IPS DF 4.7 (cell line): ENCODE measurements at regions not wholly inside any gene's neighbourhood (a gene's known extent, or its start where the extent isn't known, plus 50 kb on each side); places are given as distances from the start of the nearest gene placed in this dataset.
A peak's percentile ranks its signal among the peaks of the same experiment; 100 is the strongest.

Source experiments
- DNase-seq: peaks from one replicate; pipeline ENCODE4 v3.0.0-alpha.2; 2013; ENCODE audit warnings: low spot score; ENCODE audit errors: extremely low read depth

GRCh38 chr14:98634043-98634820, 637.8 kb downstream of the BCL11B start:
- no peak for DNase-seq

- DNase-seq: no peak
Observed at GRCh38 chr14:98638366-98638765, 633.6 kb downstream of the BCL11B start.

- no peak for DNase-seq
Observed at GRCh38 chr14:98647754-98648153, 624.2 kb downstream of the BCL11B start.

GRCh38 chr14:98651037-98651436, 621.0 kb downstream of the BCL11B start:
- peak; percentile 58 for DNase-seq

- DNase-seq: no peak
Observed at GRCh38 chr14:98665007-98665406, 607.0 kb downstream of the BCL11B start.

- DNase-seq: no peak
Observed at GRCh38 chr14:98666545-98666944, 605.5 kb downstream of the BCL11B start.

GRCh38 chr14:98682033-98682432, 590.0 kb downstream of the BCL11B start:
- DNase-seq: no peak

- no peak for DNase-seq
Observed at GRCh38 chr14:98682726-98683125, 589.3 kb downstream of the BCL11B start.

- no peak for DNase-seq
Observed at GRCh38 chr14:98684468-98684867, 587.5 kb downstream of the BCL11B start.

GRCh38 chr14:98685725-98686124, 586.3 kb downstream of the BCL11B start:
- DNase-seq: no peak

- no peak for DNase-seq
Observed at GRCh38 chr14:98688446-98688845, 583.6 kb downstream of the BCL11B start.

- no peak for DNase-seq
Observed at GRCh38 chr14:98689951-98690350, 582.0 kb downstream of the BCL11B start.

GRCh38 chr14:98692832-98693231, 579.2 kb downstream of the BCL11B start:
- DNase-seq: no peak

GRCh38 chr14:98694541-98694940, 577.5 kb downstream of the BCL11B start:
- DNase-seq: no peak

- no peak for DNase-seq
Observed at GRCh38 chr14:98695809-98696208, 576.2 kb downstream of the BCL11B start.

- DNase-seq: no peak
Observed at GRCh38 chr14:98698341-98698740, 573.7 kb downstream of the BCL11B start.

- no peak for DNase-seq
Observed at GRCh38 chr14:98700748-98701147, 571.2 kb downstream of the BCL11B start.

- no peak for DNase-seq
Observed at GRCh38 chr14:98701377-98701776, 570.6 kb downstream of the BCL11B start.

- DNase-seq: no peak
Observed at GRCh38 chr14:98704441-98704840, 567.6 kb downstream of the BCL11B start.

GRCh38 chr14:98705871-98706300, 566.1 kb downstream of the BCL11B start:
- no peak for DNase-seq

GRCh38 chr14:98707522-98707921, 564.5 kb downstream of the BCL11B start:
- DNase-seq: no peak

GRCh38 chr14:98708555-98708954, 563.4 kb downstream of the BCL11B start:
- DNase-seq: no peak

GRCh38 chr14:98711453-98711852, 560.5 kb downstream of the BCL11B start:
- DNase-seq: no peak
